ENCODE measurements at regions not wholly inside any gene's neighbourhood (a gene's known extent, or its start where the extent isn't known, plus 50 kb on each side); places are given as distances from the start of the nearest gene placed in this dataset.

DNA sequence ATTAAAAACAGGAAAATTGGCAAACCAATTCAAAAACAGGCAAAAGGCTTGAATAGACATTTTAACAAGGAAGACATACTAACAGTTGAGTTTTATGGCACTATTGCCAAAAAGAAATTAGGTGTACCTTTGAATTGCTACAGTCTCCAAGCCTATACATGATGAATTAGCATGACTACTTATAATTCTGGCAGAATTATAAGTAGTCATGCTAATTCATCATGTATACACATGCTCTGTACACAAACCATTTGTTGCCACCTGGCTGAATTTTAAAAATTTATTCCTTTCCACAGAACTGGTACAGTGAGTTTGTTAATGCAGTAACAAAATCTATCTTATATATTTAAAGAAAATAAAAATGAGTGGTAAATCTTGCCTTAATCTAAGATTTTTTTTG lies 1332.0 kb upstream of the CRIM1 start:
- TF ChIP-seq, protein P1, sequence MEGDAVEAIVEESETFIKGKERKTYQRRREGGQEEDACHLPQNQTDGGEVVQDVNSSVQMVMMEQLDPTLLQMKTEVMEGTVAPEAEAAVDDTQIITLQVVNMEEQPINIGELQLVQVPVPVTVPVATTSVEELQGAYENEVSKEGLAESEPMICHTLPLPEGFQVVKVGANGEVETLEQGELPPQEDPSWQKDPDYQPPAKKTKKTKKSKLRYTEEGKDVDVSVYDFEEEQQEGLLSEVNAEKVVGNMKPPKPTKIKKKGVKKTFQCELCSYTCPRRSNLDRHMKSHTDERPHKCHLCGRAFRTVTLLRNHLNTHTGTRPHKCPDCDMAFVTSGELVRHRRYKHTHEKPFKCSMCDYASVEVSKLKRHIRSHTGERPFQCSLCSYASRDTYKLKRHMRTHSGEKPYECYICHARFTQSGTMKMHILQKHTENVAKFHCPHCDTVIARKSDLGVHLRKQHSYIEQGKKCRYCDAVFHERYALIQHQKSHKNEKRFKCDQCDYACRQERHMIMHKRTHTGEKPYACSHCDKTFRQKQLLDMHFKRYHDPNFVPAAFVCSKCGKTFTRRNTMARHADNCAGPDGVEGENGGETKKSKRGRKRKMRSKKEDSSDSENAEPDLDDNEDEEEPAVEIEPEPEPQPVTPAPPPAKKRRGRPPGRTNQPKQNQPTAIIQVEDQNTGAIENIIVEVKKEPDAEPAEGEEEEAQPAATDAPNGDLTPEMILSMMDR (IDR thresholded peaks at IDR 0.05; ENCODE audit: low read depth, low read length) = no peak
- no peak for TF ChIP-seq EZH2phosphoT487 (IDR thresholded peaks at IDR 0.05; ENCODE audit: low read depth)

Data from OCI-LY3 (cell line).